ENCODE measurements at regions not wholly inside any gene's neighbourhood (a gene's known extent, or its start where the extent isn't known, plus 50 kb on each side); places are given as distances from the start of the nearest gene placed in this dataset.

DNA sequence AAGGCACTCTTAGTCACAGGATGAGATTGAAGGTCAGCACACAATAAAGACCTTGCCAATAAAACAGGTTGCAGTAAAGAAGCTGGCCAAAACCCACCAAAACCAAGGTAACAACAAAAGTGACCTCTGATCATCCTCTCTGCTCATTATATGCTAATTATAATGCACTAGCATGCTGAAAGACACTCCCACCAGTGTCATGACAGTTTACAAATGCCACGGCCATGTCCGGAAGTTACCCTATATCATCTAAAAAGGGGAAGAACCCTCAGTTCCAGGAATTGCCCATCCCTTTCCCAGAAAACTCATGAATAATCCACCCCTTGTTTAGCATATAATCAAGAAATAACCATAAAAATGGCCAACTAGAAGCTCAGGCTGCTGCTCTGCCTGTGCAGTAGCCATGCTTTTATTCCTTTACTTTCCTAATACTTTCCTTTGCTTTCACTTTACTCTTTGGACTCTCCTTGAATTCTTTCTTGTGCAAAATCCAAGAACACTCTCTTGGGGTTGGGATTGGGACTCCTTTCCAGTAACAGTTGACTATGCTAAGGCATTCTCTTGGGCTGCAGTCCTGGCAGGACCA is 527.3 kb upstream of the MAP3K7 start:
- TF ChIP-seq CTCF (IDR thresholded peaks at IDR 0.05), result no peak
- DNase-seq (ENCODE audit: low spot score), result no peak
- no peak for ATAC-seq (ENCODE audit: low FRiP score)

GRCh38 chr6:91106083-91106482 is 519.2 kb upstream of the MAP3K7 start:
- no peak for ATAC-seq (ENCODE audit: low FRiP score)
- no peak for DNase-seq (ENCODE audit: low spot score)
- no peak for TF ChIP-seq CTCF (IDR thresholded peaks at IDR 0.05)

GRCh38 chr6:91105532-91105931 is 518.7 kb upstream of the MAP3K7 start:
- ATAC-seq (ENCODE audit: low FRiP score) (no peak), DNase-seq (ENCODE audit: low spot score) (no peak)
- no peak for TF ChIP-seq CTCF (IDR thresholded peaks at IDR 0.05)

DNA sequence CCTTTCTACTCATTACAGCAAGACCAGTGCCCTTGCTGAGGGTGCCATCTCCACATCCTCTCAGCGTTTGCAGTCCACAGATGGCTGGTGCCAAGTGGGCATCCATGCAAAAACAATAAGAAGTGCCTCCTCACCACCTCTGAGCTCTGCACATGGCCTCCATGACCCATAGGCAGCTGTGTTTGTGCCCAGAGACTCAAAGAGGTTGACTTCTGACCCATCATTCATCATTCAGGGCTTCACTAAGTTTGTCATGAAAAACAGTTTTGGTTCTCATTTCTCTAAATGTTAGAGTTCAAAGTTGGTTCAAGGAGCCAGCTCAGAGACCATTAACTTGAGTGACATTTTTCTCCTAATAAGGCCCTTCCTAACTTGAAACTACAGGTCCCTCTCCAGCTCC is 512.6 kb upstream of the MAP3K7 start:
- no peak for ATAC-seq (ENCODE audit: low FRiP score)
- TF ChIP-seq CTCF (IDR thresholded peaks at IDR 0.05), result no peak
- no peak for DNase-seq (ENCODE audit: low spot score)

DNA sequence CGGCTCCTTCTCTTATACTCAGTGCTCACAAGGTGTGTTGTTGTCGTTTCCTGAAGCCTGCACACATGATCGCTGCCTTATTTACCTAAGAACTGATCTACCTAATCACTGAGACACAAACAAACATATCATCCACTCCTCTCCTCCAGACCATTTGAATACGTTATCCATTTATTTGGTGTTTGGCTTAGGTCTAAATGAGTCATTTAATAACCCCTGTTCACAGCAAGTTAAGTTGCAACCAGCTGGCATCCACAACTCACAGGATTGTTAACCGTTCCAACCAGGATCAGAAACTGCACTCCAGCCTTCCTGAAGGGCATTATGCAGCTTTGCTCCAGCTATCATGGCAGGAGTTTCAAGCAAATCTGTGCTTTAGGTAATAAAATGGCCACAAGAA is 511.1 kb upstream of the MAP3K7 start:
- no peak for TF ChIP-seq CTCF (IDR thresholded peaks at IDR 0.05)
- ATAC-seq (ENCODE audit: low FRiP score) (no peak), DNase-seq (ENCODE audit: low spot score) (no peak)

GRCh38 chr6:91097364-91097763 is 510.5 kb upstream of the MAP3K7 start:
- TF ChIP-seq CTCF (IDR thresholded peaks at IDR 0.05), result no peak
- DNase-seq (ENCODE audit: low spot score) (no peak), ATAC-seq (ENCODE audit: low FRiP score) (no peak)

DNA sequence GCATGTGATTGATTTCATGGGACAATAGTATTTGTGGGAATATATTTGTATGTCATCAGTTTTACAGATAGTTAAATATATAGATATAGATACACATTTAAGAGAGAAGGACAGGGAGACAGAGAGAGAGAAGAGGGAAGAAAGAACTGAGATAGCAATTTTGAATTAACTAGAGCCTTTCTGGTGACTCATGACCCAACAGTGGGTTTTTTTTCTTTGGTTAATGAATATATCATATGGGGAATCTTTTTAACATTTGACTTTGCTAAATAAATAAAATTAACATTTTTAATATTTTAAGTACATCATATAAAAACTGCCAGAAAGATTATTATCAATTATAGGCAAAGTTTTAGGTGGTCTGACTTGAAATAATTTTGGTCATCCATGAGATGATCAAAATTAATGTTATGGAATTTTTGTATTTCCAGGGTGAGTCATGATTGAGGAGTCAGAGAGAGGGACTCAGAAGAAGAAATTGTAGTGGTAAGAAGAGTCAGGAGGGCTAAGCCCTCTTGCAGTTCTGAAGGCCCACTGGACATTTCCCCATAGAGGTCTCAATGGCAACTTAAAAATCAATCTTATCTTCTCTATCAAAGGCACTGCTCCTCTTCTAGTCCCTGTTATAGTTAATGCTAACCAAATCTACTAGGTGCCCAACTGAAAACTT is 508.1 kb upstream of the MAP3K7 start:
- TF ChIP-seq CTCF (IDR thresholded peaks at IDR 0.05), result no peak
- no peak for DNase-seq (ENCODE audit: low spot score)
- no peak for ATAC-seq (ENCODE audit: low FRiP score)
